OCI-LY1 (cell line): ENCODE measurements at regions not wholly inside any gene's neighbourhood (a gene's known extent, or its start where the extent isn't known, plus 50 kb on each side); places are given as distances from the start of the nearest gene placed in this dataset.

Experiments
- CTCF ChIP-seq: fragments of 200-600 bp; sonication (generic), shearing (Covaris generic); IDR thresholded peaks from 2 replicates; pipeline ENCODE4 v1.5.1; 2017; ENCODE audit warnings: mild to moderate bottlenecking, antibody characterized with exemption, low read length, moderate library complexity, mixed read lengths
- EZH2 ChIP-seq: fragments of 200-600 bp; sonication (generic), shearing (Covaris generic); IDR thresholded peaks from 2 replicates; pipeline ENCODE4 v1.8.0; 2017; ENCODE audit warnings: borderline replicate concordance, mixed run types, mild to moderate bottlenecking, antibody characterized with exemption, low read length, moderate library complexity, mixed read lengths

GRCh38 chr2:238726670-238727584 lies 121.0 kb upstream of the TWIST2 start:
- no peak for TF ChIP-seq EZH2
- TF ChIP-seq CTCF: no peak
